Osteoblast (primary cell): ENCODE measurements at regions not wholly inside any gene's neighbourhood (a gene's known extent, or its start where the extent isn't known, plus 50 kb on each side); places are given as distances from the start of the nearest gene placed in this dataset.

Source experiments
- DNase-seq: peaks from one replicate; pipeline ENCODE4 v3.0.0; 2011; ENCODE audit warnings: low spot score, mixed read lengths; ENCODE audit not compliant: insufficient read length; ENCODE audit errors: missing footprints
- H2AFZ ChIP-seq: 2 replicates; pipeline ENCODE4 v1.6.0; 2011; ENCODE audit warnings: mild to moderate bottlenecking, low read length
- H3K27ac ChIP-seq: 2 replicates; pipeline ENCODE4 v1.5.1; 2011; ENCODE audit warnings: mild to moderate bottlenecking, low read depth, low read length, moderate library complexity
- H3K27me3 ChIP-seq: 2 replicates; pipeline ENCODE4 v1.6.0; 2012; ENCODE audit warnings: mild to moderate bottlenecking, control low read depth, inconsistent platforms, low read length, moderate library complexity; ENCODE audit not compliant: insufficient read depth
- H3K36me3 ChIP-seq: 2 replicates; pipeline ENCODE4 v1.5.1; 2011; ENCODE audit warnings: mild to moderate bottlenecking, low read length, control low read depth, moderate library complexity; ENCODE audit not compliant: insufficient read depth
- H3K4me1 ChIP-seq: 2 replicates; pipeline ENCODE4 v1.5.1; 2011; ENCODE audit warnings: mild to moderate bottlenecking, low read length, control low read depth, moderate library complexity; ENCODE audit not compliant: insufficient read depth
- H3K4me2 ChIP-seq: 2 replicates; pipeline ENCODE4 v1.6.0; 2011; ENCODE audit warnings: mild to moderate bottlenecking, low read length; ENCODE audit not compliant: insufficient read depth
- H3K4me3 ChIP-seq: fragments of 200-600 bp; sonication (generic); 3 replicates; pipeline ENCODE4 v1.5.1; 2012; ENCODE audit warnings: mild to moderate bottlenecking, low read length, inconsistent platforms; ENCODE audit not compliant: insufficient read depth
- H3K79me2 ChIP-seq: 2 replicates; pipeline ENCODE4 v1.6.0; 2012; ENCODE audit warnings: mild to moderate bottlenecking, low read length, control low read depth, inconsistent platforms; ENCODE audit not compliant: insufficient read depth
- H3K9me3 ChIP-seq: 2 replicates; pipeline ENCODE4 v1.5.1; 2011; ENCODE audit warnings: low read depth, low read length, control low read depth
- H4K20me1 ChIP-seq: 2 replicates; pipeline ENCODE4 v1.6.0; 2012; ENCODE audit warnings: mild to moderate bottlenecking, low read length, control low read depth; ENCODE audit not compliant: insufficient read depth
- CTCF ChIP-seq: IDR thresholded peaks from 2 replicates; pipeline ENCODE4 v1.5.1; 2011; ENCODE audit warnings: mild to moderate bottlenecking, low read depth, low read length, moderate library complexity; ENCODE audit errors: extremely low read depth

GRCh38 chr13:73991384-73991783 is 142.8 kb downstream of the KLF12 start:
- Histone ChIP-seq H3K27me3 (no peaks in the 10 kb centered on the region), H3K4me3 (no peak overlapping the region)

GRCh38 chr13:73989244-73989843 is 144.9 kb downstream of the KLF12 start:
- Histone ChIP-seq H3K4me2 (no peak overlapping the region), H3K79me2 (peaks cover 93% of the 10 kb centered on the region), H4K20me1 (peaks cover 7% of the 10 kb centered on the region), H3K4me3 (no peak overlapping the region), H3K36me3 (peaks cover 25% of the 10 kb centered on the region), H2AFZ (no peak overlapping the region), H3K27me3 (no peaks in the 10 kb centered on the region), H3K4me1 (no peaks in the 10 kb centered on the region), H3K9me3 (no peaks in the 10 kb centered on the region), H3K27ac (no peak overlapping the region)
- no peak for TF ChIP-seq CTCF
- no peak for DNase-seq

More at GRCh38 chr13:73991384-73991783, 142.8 kb downstream of the KLF12 start:
- DNase-seq: no peak
- Histone ChIP-seq H3K79me2 (peaks cover 93% of the 10 kb centered on the region), H3K36me3 (peaks cover 20% of the 10 kb centered on the region), H3K4me1 (no peaks in the 10 kb centered on the region), H4K20me1 (peaks cover 9% of the 10 kb centered on the region), H3K27ac (no peak overlapping the region), H3K4me2 (no peak overlapping the region), H2AFZ (no peak overlapping the region), H3K9me3 (no peaks in the 10 kb centered on the region)
- TF ChIP-seq CTCF: no peak

GRCh38 chr13:73988461-73988860 is 145.7 kb downstream of the KLF12 start:
- H4K20me1 ChIP-seq: peaks cover 12% of the 10 kb centered on the region
- TF ChIP-seq CTCF: no peak
- no peak overlapping the region for H3K27ac ChIP-seq

GRCh38 chr13:73987618-73988017 is 146.6 kb downstream of the KLF12 start:
- no peaks in the 10 kb centered on the region for H3K9me3 ChIP-seq
- H3K4me3 ChIP-seq: no peak overlapping the region
- no peak overlapping the region for H2AFZ ChIP-seq
- no peak for DNase-seq
- H3K27me3 ChIP-seq: no peaks in the 10 kb centered on the region
- H3K4me1 ChIP-seq: peaks cover 5% of the 10 kb centered on the region
- H3K79me2 ChIP-seq: peaks cover 93% of the 10 kb centered on the region
- H3K27ac ChIP-seq: no peak overlapping the region
- H3K4me2 ChIP-seq: no peak overlapping the region
- TF ChIP-seq CTCF: no peak
- peaks cover 18% of the 10 kb centered on the region for H3K36me3 ChIP-seq
- H4K20me1 ChIP-seq: peaks cover 20% of the 10 kb centered on the region

More at GRCh38 chr13:73988461-73988860, 145.7 kb downstream of the KLF12 start:
- Histone ChIP-seq H3K36me3 (peaks cover 21% of the 10 kb centered on the region), H3K4me3 (no peak overlapping the region), H3K27me3 (no peaks in the 10 kb centered on the region), H2AFZ (no peak overlapping the region), H3K79me2 (peaks cover 93% of the 10 kb centered on the region), H3K9me3 (no peaks in the 10 kb centered on the region), H3K4me1 (no peaks in the 10 kb centered on the region), H3K4me2 (no peak overlapping the region)
- no peak for DNase-seq
